ENCODE measurements at regions not wholly inside any gene's neighbourhood (a gene's known extent, or its start where the extent isn't known, plus 50 kb on each side); places are given as distances from the start of the nearest gene placed in this dataset.

GRCh38 chr18:55950379-55951166 is 362.6 kb upstream of the TCF4 start:
- no peak for TF ChIP-seq CTCF (IDR thresholded peaks at IDR 0.05)
- no peak for TF ChIP-seq POLR2A (IDR thresholded peaks at IDR 0.05)
- Histone ChIP-seq H3K27me3 (no peaks in the 10 kb centered on the region), H3K4me1 (no peaks in the 10 kb centered on the region), H3K36me3 (ENCODE audit: low read depth, missing control alignments) (no peaks in the 10 kb centered on the region), H3K4me3 (no peak overlapping the region), H3K9me3 (no peaks in the 10 kb centered on the region), H3K27ac (no peak overlapping the region)
- intact Hi-C loops (cut with DNase I; ENCODE audit: low total_unique reads), result no loop called here
- DNase-seq, result no peak
- 91 to 94% methylated on average over 13 to 14 of the region's 14 CpGs for WGBS, 2 donors

GRCh38 chr18:55934821-55935220 is 346.8 kb upstream of the TCF4 start:
- intact Hi-C loops (cut with DNase I; ENCODE audit: low total_unique reads), result no loop called here

GRCh38 chr18:55932675-55933074 is 344.7 kb upstream of the TCF4 start:
- H3K4me3 ChIP-seq, result no peak overlapping the region
- no peak overlapping the region for H3K27ac ChIP-seq
- no peak for DNase-seq
- H3K9me3 ChIP-seq, result no peaks in the 10 kb centered on the region
- no peaks in the 10 kb centered on the region for H3K36me3 ChIP-seq (ENCODE audit: low read depth, missing control alignments)
- no peak for TF ChIP-seq CTCF (IDR thresholded peaks at IDR 0.05)
- TF ChIP-seq POLR2A (IDR thresholded peaks at IDR 0.05), result no peak
- intact Hi-C loops (cut with DNase I; ENCODE audit: low total_unique reads), result no loop called here
- no peaks in the 10 kb centered on the region for H3K4me1 ChIP-seq
- no peaks in the 10 kb centered on the region for H3K27me3 ChIP-seq
- WGBS, 2 donors, result 100% methylated on average over 1 of the region's 1 CpG

More at GRCh38 chr18:55934821-55935220, 346.8 kb upstream of the TCF4 start:
- no peak for TF ChIP-seq POLR2A (IDR thresholded peaks at IDR 0.05)
- no peaks in the 10 kb centered on the region for H3K9me3 ChIP-seq
- no peak overlapping the region for H3K4me3 ChIP-seq
- no peak overlapping the region for H3K27ac ChIP-seq
- DNase-seq, result no peak
- no peaks in the 10 kb centered on the region for H3K27me3 ChIP-seq
- no peaks in the 10 kb centered on the region for H3K4me1 ChIP-seq
- no peaks in the 10 kb centered on the region for H3K36me3 ChIP-seq (ENCODE audit: low read depth, missing control alignments)

- 65 to 69% methylated on average over 3 of the region's 3 CpGs for WGBS, 2 donors
- intact Hi-C loops (cut with DNase I; ENCODE audit: low total_unique reads), result no loop called here
- TF ChIP-seq POLR2A (IDR thresholded peaks at IDR 0.05), result no peak
- no peak for TF ChIP-seq CTCF (IDR thresholded peaks at IDR 0.05)
- Histone ChIP-seq H3K27me3 (no peaks in the 10 kb centered on the region), H3K9me3 (no peaks in the 10 kb centered on the region), H3K36me3 (ENCODE audit: low read depth, missing control alignments) (no peaks in the 10 kb centered on the region), H3K27ac (no peak overlapping the region), H3K4me1 (no peaks in the 10 kb centered on the region), H3K4me3 (no peak overlapping the region)
- DNase-seq, result no peak
These were observed 339.8 kb upstream of the TCF4 start for GRCh38 chr18:55927831-55928230.

GRCh38 chr18:55925772-55926171 is 337.8 kb upstream of the TCF4 start:
- DNase-seq, result no peak
- no peak overlapping the region for H3K27ac ChIP-seq
- intact Hi-C loops (cut with DNase I; ENCODE audit: low total_unique reads), result no loop called here
- H3K36me3 ChIP-seq (ENCODE audit: low read depth, missing control alignments), result no peaks in the 10 kb centered on the region
- no peaks in the 10 kb centered on the region for H3K27me3 ChIP-seq
- TF ChIP-seq CTCF (IDR thresholded peaks at IDR 0.05) (no peak), POLR2A (IDR thresholded peaks at IDR 0.05) (no peak)
- H3K9me3 ChIP-seq, result no peaks in the 10 kb centered on the region
- 81 to 90% methylated on average over 5 of the region's 5 CpGs for WGBS, 2 donors
- H3K4me3 ChIP-seq, result no peak overlapping the region
- no peaks in the 10 kb centered on the region for H3K4me1 ChIP-seq
